Muscle layer of duodenum (tissue), 2 donors: ENCODE measurements at regions not wholly inside any gene's neighbourhood (a gene's known extent, or its start where the extent isn't known, plus 50 kb on each side); places are given as distances from the start of the nearest gene placed in this dataset.
"Not testable (repeated sequence)": the region's sequence is repeated elsewhere in the genome, so short reads cannot be mapped to it uniquely, and the experiment has no call there.

Source experiments
- H3K27ac ChIP-seq: one replicate; pipeline ENCODE4 v1.7.0; 2013; ENCODE audit warnings: mild to moderate bottlenecking, low read length
- H3K27me3 ChIP-seq: one replicate; pipeline ENCODE4 v1.7.0; 2013; ENCODE audit warnings: low read depth, mild to moderate bottlenecking, control low read depth, low read length
- H3K36me3 ChIP-seq, 2 donors: one replicate each; pipeline ENCODE4 v1.7.0; 2013; ENCODE audit warnings: low read length in 2 of 2, control low read depth in 1 of 2, mild to moderate bottlenecking in 1 of 2; ENCODE audit not compliant: insufficient read depth in 2 of 2, control insufficient read depth in 1 of 2
- H3K4me1 ChIP-seq, 2 donors: one replicate each; pipeline ENCODE4 v1.7.0; 2013; ENCODE audit warnings: low read length in 2 of 2, mild to moderate bottlenecking in 2 of 2, control low read depth in 1 of 2, moderate library complexity in 1 of 2; ENCODE audit not compliant: insufficient read depth in 2 of 2, control insufficient read depth in 1 of 2
- H3K4me3 ChIP-seq, 2 donors: one replicate each; pipeline ENCODE4 v1.7.0; 2013; ENCODE audit warnings: low read length in 2 of 2, low read depth in 1 of 2, mild to moderate bottlenecking in 1 of 2
- H3K9me3 ChIP-seq, 2 donors: one replicate each; pipeline ENCODE4 v1.7.0; 2013; ENCODE audit warnings: low read length in 2 of 2, control low read depth in 1 of 2, mild to moderate bottlenecking in 1 of 2; ENCODE audit not compliant: control insufficient read depth in 1 of 2
- donor health status: healthy.

GRCh38 chr21:10367586-10367985 is 153.8 kb upstream of the TPTE start:
- not testable (repeated sequence) for H3K9me3 ChIP-seq, H3K36me3 ChIP-seq, H3K4me1 ChIP-seq, H3K4me3 ChIP-seq, H3K27me3 ChIP-seq, H3K27ac ChIP-seq

GRCh38 chr21:10368323-10368798 is 153.0 kb upstream of the TPTE start:
- not testable (repeated sequence) for H3K27ac ChIP-seq, H3K4me3 ChIP-seq, H3K9me3 ChIP-seq, H3K4me1 ChIP-seq, H3K27me3 ChIP-seq, H3K36me3 ChIP-seq

- not testable (repeated sequence) for H3K36me3 ChIP-seq, H3K27ac ChIP-seq, H3K4me3 ChIP-seq, H3K4me1 ChIP-seq, H3K9me3 ChIP-seq, H3K27me3 ChIP-seq
These were observed 152.1 kb upstream of the TPTE start for GRCh38 chr21:10369289-10369688.

- H3K27ac ChIP-seq, H3K36me3 ChIP-seq, H3K4me1 ChIP-seq, H3K27me3 ChIP-seq: not testable (repeated sequence)
- peaks cover 0 to 28% of the 10 kb centered on the region in 2 donors for H3K9me3 ChIP-seq
- H3K4me3 ChIP-seq, result peak overlapping the region in 1 of 2 donors; percentile 29
These were observed 143.6 kb upstream of the TPTE start for GRCh38 chr21:10377758-10378157.

GRCh38 chr21:10379816-10380215 is 141.6 kb upstream of the TPTE start:
- H3K4me3 ChIP-seq, H3K36me3 ChIP-seq, H3K27me3 ChIP-seq, H3K27ac ChIP-seq, H3K4me1 ChIP-seq: not testable (repeated sequence)
- peaks cover 0 to 40% of the 10 kb centered on the region in 2 donors for H3K9me3 ChIP-seq

GRCh38 chr21:10381687-10382060 is 139.7 kb upstream of the TPTE start:
- H3K9me3 ChIP-seq, result peaks cover 0 to 46% of the 10 kb centered on the region in 2 donors
- H3K4me1 ChIP-seq, H3K4me3 ChIP-seq, H3K36me3 ChIP-seq, H3K27ac ChIP-seq, H3K27me3 ChIP-seq: not testable (repeated sequence)

GRCh38 chr21:10382135-10382534 is 139.2 kb upstream of the TPTE start:
- not testable (repeated sequence) for H3K4me1 ChIP-seq, H3K27ac ChIP-seq, H3K36me3 ChIP-seq, H3K4me3 ChIP-seq, H3K27me3 ChIP-seq
- peaks cover 0 to 49% of the 10 kb centered on the region in 2 donors for H3K9me3 ChIP-seq

GRCh38 chr21:10382580-10382979 is 138.8 kb upstream of the TPTE start:
- H3K4me3 ChIP-seq, H3K27ac ChIP-seq, H3K36me3 ChIP-seq, H3K27me3 ChIP-seq, H3K4me1 ChIP-seq: not testable (repeated sequence)
- peaks cover 0 to 49% of the 10 kb centered on the region in 2 donors for H3K9me3 ChIP-seq

GRCh38 chr21:10383571-10383970 is 137.8 kb upstream of the TPTE start:
- not testable (repeated sequence) for H3K4me1 ChIP-seq, H3K27ac ChIP-seq, H3K27me3 ChIP-seq, H3K36me3 ChIP-seq
- H3K9me3 ChIP-seq, result peaks cover 0 to 46% of the 10 kb centered on the region in 2 donors
- H3K4me3 ChIP-seq, result peak overlapping the region in 1 of 2 donors; percentile 2

- not testable (repeated sequence) for H3K27me3 ChIP-seq, H3K27ac ChIP-seq, H3K36me3 ChIP-seq, H3K4me1 ChIP-seq
- Histone ChIP-seq H3K4me3 (peak overlapping the region in 1 of 2 donors; percentile 2), H3K9me3 (peaks cover 0 to 44% of the 10 kb centered on the region in 2 donors)
These were observed 137.0 kb upstream of the TPTE start for GRCh38 chr21:10384304-10384861.

GRCh38 chr21:10385202-10385601 is 136.2 kb upstream of the TPTE start:
- H3K27me3 ChIP-seq, H3K4me1 ChIP-seq, H3K27ac ChIP-seq, H3K4me3 ChIP-seq, H3K36me3 ChIP-seq: not testable (repeated sequence)
- peaks cover 0 to 49% of the 10 kb centered on the region in 2 donors for H3K9me3 ChIP-seq

- Histone ChIP-seq H3K4me3 (peak overlapping the region in 1 of 2 donors; percentile 22), H3K9me3 (peaks cover 0 to 55% of the 10 kb centered on the region in 2 donors)
- not testable (repeated sequence) for H3K27ac ChIP-seq, H3K4me1 ChIP-seq, H3K36me3 ChIP-seq, H3K27me3 ChIP-seq
These were observed 135.4 kb upstream of the TPTE start for GRCh38 chr21:10385898-10386527.
